ENCODE measurements at regions not wholly inside any gene's neighbourhood (a gene's known extent, or its start where the extent isn't known, plus 50 kb on each side); places are given as distances from the start of the nearest gene placed in this dataset.

GRCh38 chr1:106523497-106523896, 533.0 kb upstream of the PRMT6 start:
- DNase-seq = no peak

DNA sequence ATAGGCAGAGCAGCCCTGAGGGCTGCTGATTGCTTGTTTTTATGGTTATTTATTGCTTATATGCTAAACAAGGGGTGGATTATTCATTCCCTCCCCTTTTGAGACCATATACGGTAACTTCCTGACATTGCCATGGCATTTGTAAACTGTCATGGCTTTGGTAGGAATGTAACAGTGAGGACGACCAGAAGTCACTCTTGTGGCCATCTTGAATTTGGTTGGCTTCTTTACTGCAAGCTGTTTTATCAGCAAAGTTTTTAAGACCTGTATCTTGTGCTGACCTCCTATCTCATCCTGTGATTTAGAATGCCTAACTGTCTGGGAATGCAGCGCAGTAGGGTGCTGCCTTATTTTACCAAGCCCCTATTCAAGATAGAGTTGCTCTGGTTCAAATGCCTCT, 531.8 kb upstream of the PRMT6 start:
- DNase-seq = no peak

- no peak for DNase-seq
Measured at GRCh38 chr1:106526650-106527049, 529.8 kb upstream of the PRMT6 start.

DNA sequence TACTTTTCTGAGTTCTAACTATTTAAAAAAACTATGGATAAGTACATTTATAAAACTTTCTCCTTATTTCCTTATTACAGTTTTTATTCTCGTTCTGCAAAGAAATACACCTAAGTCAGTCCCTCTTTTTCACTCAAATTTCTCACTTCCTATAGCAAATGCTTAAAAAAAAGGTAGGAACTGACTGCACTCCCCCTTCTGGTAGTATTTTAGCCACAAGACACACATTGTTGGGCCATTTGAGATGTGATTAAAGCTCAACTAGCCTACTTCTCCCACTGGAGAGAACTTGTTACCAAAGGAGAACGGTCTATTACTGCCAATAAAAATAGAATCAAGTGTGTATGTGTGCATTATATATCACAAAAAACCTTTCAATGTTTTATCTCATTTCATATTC, 521.9 kb upstream of the PRMT6 start:
- no peak for DNase-seq

DNA sequence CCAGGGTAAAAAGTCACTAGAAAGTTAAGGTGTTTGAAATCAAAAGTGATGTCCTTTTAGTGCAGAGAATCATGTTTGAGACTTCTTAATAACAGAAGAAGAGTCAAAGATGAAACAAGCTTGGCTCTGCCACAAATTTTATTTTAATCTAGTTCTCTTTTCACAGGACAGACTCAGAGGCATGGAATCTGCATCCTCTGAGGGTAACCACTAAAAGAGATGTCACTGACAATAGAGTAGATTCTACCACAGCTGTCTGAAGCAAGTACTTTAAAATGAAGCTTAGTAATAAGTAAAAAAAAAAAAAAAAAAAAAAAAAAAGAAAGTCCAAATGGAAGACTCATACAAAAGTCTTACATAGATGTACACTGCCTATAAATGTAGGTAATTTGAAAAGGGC, 519.7 kb upstream of the PRMT6 start:
- DNase-seq = no peak

DNA sequence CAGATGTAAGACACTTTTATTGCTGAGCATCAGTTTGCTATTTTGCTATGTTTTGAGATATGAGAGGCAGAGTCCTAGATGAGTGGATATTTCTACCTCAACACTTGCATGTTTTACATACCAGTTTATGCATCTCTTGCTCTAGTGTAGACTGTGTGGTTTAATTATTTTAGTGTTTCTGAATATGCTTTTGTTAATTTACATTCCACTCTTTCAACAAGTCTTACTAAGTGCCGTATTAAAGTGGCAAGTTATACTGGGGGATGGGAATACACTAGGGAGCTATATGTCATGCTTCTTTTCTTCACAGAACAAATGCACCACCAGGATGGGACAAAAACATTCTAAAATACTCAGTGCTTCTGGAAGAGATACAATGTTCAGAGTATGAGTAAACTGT, 507.7 kb upstream of the PRMT6 start:
- no peak for DNase-seq

GRCh38 chr1:106554294-106554693, 502.2 kb upstream of the PRMT6 start:
- DNase-seq = no peak

DNA sequence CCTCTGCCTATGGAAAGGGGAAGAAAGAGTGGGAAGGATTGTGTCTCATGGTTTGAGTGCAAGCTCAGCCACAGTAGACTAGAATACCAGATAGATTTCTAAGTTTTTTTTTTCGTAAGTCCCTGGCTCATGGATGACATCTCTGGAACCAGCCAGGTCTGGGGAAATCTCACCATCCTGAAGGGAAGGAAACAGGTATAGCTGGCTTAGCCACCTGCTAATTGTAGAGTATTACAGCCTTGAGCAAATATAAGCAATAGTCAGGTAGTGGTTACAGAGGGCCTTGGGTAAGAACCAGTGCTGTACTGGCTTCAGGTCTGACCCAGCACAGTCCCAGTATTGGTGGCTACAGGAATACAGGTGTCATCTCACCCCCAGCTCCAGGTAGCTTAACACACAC, 500.9 kb upstream of the PRMT6 start:
- DNase-seq = no peak

GRCh38 chr1:106564192-106564591, 492.3 kb upstream of the PRMT6 start:
- DNase-seq = no peak

DNA sequence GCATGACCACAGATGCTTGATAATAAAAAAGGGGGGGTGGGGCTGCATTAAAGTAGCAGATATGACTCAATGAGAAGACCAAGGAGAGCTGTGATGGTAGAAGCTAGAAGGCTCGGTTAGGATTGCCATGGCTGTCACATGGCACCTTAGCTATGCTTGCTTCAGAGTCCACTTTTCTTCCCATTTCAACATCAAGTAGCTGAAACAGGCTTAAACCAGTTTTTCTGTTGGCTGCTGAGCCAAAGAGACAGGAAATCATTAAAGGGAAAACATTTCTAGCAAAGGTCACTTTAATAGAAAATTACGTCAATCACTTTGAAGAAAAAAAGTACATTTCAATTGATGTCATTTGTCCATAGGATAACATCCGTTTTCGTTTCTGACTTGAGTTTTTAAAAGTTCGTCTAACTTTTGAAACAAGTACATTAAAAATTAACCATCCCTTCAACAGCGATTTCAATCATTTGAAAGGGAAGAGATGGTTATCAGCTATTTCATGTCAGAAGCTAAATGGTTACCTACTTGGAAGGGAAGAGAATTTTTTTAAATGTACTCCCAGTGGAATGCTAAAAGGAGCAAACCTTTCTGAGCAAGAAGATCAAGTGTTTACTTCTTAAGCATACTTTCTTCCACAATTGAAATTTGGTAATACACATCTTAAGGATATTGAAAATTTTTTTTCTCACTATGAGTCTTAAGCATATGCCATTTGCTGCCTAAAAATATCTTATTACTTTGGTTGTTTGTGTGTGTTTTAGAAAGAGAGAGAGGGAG, 488.1 kb upstream of the PRMT6 start:
- DNase-seq = no peak

GRCh38 chr1:106571109-106571508, 485.4 kb upstream of the PRMT6 start:
- no peak for DNase-seq

- no peak for DNase-seq
Measured at GRCh38 chr1:106584107-106584506, 472.4 kb upstream of the PRMT6 start.

- DNase-seq = no peak
Measured at GRCh38 chr1:106584676-106585075, 471.8 kb upstream of the PRMT6 start.

DNA sequence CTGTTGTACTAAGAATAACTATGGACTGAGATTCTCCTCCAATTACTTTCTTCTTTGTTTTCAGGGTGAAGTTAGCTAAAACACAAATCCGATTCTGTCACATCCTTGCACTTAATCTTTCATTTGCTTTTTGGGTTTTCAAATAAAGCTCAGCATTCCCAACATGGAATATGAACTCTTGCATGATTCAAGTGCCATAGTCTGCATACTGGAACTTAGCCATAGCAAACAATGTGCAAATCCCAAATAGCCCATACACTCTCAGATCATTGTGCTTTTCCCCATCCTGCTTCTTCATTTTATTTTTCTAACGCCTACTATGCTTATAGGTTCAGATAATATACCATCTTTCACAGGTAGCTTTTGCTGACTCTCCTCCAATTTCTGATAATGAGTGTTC, 455.8 kb upstream of the PRMT6 start:
- DNase-seq = no peak

DNA sequence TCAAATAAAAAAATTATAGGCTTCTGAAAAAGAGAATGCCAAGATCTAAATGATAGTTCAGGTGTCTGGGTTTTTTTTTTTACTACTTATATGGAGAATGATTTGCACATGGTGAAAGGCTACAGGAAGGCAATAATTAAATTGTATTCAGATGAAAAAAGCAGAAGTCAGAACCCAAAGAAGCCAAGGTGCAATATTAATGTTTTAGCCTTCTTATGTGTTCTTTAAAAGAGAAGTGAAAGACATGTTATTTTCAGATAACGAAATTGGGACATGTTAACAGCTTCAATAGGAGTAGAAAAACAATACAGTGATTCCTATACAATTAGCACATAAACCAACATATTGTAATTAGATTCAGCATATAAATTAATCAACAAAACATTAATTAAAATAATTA, 452.9 kb upstream of the PRMT6 start:
- no peak for DNase-seq

DNA sequence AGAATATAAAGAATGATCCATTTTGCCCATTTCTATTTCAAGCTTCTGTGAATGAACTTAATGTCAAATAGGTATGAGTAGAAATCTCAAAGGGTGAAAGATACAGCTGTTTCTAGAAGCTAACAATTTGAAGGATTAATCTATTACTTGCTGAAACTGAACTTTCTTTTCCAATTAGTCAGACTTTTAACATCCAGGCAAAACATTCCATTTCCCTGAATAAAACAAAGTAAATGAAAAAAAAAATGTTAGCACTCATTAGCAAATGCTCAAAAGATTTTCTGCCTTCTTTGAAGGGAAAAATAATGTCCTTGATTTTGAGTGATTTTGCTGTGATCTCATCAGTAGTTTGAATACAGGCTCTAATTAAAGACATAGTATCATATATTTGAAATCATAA, 447.6 kb upstream of the PRMT6 start:
- no peak for DNase-seq

- no peak for DNase-seq
Measured at GRCh38 chr1:106613068-106613467, 443.4 kb upstream of the PRMT6 start.

- no peak for DNase-seq
Measured at GRCh38 chr1:106613861-106614260, 442.6 kb upstream of the PRMT6 start.

DNA sequence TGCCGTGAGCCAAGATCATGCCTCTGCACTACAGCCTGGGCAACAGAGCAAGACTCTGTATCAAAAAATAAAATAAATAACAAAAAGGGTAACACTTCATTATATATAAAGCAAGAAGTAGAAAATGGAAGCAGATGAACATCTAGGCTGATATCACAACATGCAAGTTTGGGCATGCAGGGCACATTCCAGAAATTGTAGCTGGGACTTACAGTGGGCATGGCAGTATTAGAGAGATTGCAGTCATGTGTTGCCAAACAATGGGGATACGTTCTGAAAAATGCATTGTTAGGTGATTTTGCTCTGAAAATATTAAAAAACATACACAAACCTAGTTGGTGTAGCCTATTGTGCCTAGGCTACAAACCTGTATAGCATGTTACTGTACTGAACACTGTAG, 441.0 kb upstream of the PRMT6 start:
- DNase-seq = no peak

DNA sequence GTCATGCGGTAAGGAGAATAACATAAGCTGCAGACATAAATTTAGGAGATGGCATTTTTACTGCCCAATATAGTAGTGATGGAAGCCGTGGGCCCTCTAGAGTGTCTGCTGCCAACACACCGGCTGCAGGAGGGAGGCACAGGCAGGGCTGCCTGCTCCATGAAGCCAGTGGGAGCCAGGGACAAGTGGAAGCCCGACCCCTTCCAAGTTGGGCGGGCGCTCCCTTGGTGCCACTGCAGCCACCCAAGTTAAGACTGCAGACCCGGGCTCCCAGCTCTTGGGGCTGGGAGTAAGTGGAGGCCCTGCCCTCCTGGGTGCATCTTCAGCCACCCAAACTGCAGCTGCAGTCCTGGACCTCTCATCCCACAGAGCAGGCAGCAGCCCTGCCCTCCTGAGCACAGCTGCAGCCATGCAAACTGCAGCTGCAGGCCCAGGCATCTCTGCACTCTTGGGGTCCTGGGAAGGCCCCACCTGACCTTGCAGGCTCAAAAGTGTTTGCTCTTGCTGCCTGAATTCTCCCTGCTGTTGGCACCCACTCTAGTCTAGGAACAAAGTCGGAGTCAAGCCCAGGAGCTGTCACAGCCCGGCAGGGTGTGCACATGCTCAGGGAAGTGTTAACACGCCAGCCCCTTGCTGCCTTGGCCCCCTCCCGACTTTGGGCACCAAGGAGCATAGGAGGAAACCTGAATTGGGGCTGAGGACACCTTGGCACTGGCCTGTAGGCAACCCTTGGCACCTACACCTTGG, 437.2 kb upstream of the PRMT6 start:
- DNase-seq = no peak

GRCh38 chr1:106619827-106620134, 436.7 kb upstream of the PRMT6 start:
- DNase-seq = no peak

- no peak for DNase-seq
Measured at GRCh38 chr1:106620521-106620954, 435.9 kb upstream of the PRMT6 start.

DNA sequence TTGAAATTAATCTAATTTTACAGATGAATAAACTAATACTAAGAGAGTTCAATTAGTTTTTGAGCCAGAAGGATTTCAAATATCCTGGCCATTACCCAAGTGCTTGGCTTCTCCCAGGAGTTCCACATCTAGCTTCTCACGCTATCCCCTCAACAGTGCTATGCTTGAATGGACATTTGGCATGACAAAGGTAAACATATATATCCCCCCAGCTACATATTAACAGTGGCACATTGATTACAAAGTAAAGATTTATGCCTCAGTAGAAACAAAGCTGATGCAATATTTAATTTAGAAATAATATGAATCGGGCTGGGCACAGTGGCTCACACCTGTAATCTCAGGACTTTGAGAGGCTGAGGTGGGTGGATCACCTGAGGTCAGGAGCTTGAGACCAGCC, 434.6 kb upstream of the PRMT6 start:
- no peak for DNase-seq

GRCh38 chr1:106637566-106637965, 418.9 kb upstream of the PRMT6 start:
- no peak for DNase-seq

DNA sequence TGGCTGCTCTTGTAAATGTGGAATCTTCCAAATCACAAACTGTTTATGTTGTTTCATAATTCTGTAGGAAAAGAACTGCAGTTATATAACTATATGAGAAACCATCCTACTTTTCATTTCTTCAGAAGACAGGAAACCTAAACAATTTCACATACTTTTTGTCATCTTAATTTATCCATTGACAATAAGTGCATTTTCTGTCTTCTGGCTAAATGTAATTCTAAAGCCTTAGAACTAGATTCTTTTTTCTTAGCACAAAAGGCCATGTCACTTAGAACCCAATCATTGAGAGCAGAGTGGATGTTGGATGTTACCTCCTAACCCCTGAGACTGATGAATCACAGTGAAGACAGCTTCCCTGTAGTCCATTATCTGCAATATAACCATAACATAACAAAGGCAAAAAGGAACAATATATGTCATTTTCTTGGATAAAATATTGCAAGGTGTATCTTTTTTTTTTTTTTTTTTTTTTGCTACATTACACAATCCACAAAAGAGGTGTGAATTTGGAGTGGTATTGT, 410.2 kb upstream of the PRMT6 start:
- DNase-seq = no peak

Measured in NCI-H2029 (cell line).